ENCODE measurements at regions not wholly inside any gene's neighbourhood (a gene's known extent, or its start where the extent isn't known, plus 50 kb on each side); places are given as distances from the start of the nearest gene placed in this dataset.

DNA sequence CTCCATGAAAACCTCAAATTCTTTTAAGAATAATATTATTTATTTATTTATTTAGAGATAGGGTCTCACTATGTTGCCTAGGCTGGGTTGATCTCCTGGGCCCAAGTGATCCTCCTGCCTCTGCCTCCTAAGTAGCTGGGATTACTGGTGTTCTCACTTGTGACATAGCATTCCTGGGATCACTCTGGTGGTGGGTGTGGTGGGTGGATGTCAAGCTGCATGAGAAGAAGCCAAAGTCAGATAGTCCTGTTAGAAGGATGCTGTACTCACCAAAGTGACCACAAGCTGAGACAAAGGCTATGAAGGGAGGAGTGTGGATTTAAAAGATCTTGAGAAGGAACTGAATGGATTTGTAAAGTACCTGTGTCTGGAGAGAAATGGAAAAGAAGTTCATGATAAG, 87.9 kb upstream of the SPON1 start:
- TF ChIP-seq, protein P1, sequence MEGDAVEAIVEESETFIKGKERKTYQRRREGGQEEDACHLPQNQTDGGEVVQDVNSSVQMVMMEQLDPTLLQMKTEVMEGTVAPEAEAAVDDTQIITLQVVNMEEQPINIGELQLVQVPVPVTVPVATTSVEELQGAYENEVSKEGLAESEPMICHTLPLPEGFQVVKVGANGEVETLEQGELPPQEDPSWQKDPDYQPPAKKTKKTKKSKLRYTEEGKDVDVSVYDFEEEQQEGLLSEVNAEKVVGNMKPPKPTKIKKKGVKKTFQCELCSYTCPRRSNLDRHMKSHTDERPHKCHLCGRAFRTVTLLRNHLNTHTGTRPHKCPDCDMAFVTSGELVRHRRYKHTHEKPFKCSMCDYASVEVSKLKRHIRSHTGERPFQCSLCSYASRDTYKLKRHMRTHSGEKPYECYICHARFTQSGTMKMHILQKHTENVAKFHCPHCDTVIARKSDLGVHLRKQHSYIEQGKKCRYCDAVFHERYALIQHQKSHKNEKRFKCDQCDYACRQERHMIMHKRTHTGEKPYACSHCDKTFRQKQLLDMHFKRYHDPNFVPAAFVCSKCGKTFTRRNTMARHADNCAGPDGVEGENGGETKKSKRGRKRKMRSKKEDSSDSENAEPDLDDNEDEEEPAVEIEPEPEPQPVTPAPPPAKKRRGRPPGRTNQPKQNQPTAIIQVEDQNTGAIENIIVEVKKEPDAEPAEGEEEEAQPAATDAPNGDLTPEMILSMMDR (IDR thresholded peaks at IDR 0.05; ENCODE audit: low read length) = no peak
- no peak for TF ChIP-seq EZH2 (optimal IDR thresholded peaks at IDR 0.05; ENCODE audit: low read depth, low read length)
- no peak for TF ChIP-seq EZH2phosphoT487 (IDR thresholded peaks at IDR 0.05; ENCODE audit: low read length)

All from MM.1S (cell line).